A549 (cell line): ENCODE measurements at regions not wholly inside any gene's neighbourhood (a gene's known extent, or its start where the extent isn't known, plus 50 kb on each side); places are given as distances from the start of the nearest gene placed in this dataset.
"Not testable (repeated sequence)": the region's sequence is repeated elsewhere in the genome, so short reads cannot be mapped to it uniquely, and the experiment has no call there.

Experiments
- CEBPB ChIP-seq, 2 experiments: fragments of >200 bp in 1 of 2; sonication (Bioruptor Twin) in 1 of 2; formaldehyde crosslinking in 1 of 2; IDR thresholded peaks; 2 replicates each; pipeline ENCODE4 v1.6.1; 2012 to 2016
- POLR2A ChIP-seq: IDR thresholded peaks from 2 replicates; pipeline ENCODE4 v1.6.1; 2012; ENCODE audit warnings: mild to moderate bottlenecking, low read length
- SMC3 ChIP-seq: fragments of >200 bp; sonication (Bioruptor Twin); formaldehyde crosslinking; IDR thresholded peaks from 3 replicates; pipeline ENCODE4 v1.6.1; 2018; ENCODE audit warnings: inconsistent platforms
- TF ChIP-seq, protein P1 (sequence below): fragments of >200 bp; sonication (Bioruptor Twin); formaldehyde crosslinking; IDR thresholded peaks from 3 replicates; pipeline ENCODE4 v1.5.1; 2016
- TF ChIP-seq, protein P2 (sequence below): fragments of 450-650 bp; IDR thresholded peaks from 2 replicates; pipeline ENCODE4 v1.6.1; 2014; ENCODE audit warnings: antibody characterized with exemption

DNA sequence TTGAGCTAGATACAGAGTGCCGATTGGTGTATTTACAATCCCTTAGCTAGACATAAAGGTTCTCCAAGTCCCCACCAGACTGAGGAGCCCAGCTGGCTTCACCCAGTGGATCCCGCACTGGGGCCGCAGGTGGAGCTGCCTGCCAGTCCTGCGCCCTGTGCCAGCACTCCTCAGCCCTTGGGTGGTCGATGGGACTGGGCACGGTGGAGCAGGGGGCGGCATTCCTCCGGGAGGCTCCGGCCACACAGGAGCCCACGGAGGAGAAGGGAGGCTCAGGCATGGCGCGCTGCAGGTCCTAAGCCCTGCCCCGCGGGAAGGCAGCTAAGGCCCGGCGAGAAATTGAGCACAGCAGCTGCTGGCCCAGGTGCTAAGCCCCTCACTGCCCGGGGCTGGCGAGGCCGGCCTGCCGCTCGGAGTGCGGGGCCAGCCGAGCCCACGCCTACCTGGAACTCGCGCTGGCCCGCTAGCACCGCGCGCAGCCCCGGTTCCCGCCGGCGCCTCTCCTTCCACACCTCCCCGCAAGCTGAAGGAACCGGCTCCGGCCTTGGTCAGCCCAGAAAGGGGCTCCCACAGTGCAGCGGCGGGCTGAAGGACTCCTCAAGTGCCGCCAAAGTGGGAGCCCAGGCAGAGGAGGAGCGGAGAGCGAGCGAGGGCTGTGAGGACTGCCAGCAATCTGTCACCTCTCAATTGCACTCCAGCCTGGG is 54.9 kb upstream of the MYO10 start:
- TF ChIP-seq, protein P1, sequence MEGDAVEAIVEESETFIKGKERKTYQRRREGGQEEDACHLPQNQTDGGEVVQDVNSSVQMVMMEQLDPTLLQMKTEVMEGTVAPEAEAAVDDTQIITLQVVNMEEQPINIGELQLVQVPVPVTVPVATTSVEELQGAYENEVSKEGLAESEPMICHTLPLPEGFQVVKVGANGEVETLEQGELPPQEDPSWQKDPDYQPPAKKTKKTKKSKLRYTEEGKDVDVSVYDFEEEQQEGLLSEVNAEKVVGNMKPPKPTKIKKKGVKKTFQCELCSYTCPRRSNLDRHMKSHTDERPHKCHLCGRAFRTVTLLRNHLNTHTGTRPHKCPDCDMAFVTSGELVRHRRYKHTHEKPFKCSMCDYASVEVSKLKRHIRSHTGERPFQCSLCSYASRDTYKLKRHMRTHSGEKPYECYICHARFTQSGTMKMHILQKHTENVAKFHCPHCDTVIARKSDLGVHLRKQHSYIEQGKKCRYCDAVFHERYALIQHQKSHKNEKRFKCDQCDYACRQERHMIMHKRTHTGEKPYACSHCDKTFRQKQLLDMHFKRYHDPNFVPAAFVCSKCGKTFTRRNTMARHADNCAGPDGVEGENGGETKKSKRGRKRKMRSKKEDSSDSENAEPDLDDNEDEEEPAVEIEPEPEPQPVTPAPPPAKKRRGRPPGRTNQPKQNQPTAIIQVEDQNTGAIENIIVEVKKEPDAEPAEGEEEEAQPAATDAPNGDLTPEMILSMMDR = not testable (repeated sequence)
- TF ChIP-seq SMC3; CEBPB (IDR thresholded peaks at IDR 0.05); POLR2A: not testable (repeated sequence)
- TF ChIP-seq, protein P2, sequence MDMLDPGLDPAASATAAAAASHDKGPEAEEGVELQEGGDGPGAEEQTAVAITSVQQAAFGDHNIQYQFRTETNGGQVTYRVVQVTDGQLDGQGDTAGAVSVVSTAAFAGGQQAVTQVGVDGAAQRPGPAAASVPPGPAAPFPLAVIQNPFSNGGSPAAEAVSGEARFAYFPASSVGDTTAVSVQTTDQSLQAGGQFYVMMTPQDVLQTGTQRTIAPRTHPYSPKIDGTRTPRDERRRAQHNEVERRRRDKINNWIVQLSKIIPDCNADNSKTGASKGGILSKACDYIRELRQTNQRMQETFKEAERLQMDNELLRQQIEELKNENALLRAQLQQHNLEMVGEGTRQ = not testable (repeated sequence)
